ENCODE measurements at regions not wholly inside any gene's neighbourhood (a gene's known extent, or its start where the extent isn't known, plus 50 kb on each side); places are given as distances from the start of the nearest gene placed in this dataset.

- TF ChIP-seq ZBTB49 (CRISPR knock-in tag; IDR thresholded peaks at IDR 0.05; ENCODE audit: borderline replicate concordance) (no peak), HDAC2 (IDR thresholded peaks at IDR 0.05) (no peak), IRF1 (CRISPR knock-in tag; IDR thresholded peaks at IDR 0.05; ENCODE audit: borderline replicate concordance) (no peak), ZFX (CRISPR knock-in tag; IDR thresholded peaks at IDR 0.05) (no peak), ZNF395 (CRISPR knock-in tag; IDR thresholded peaks at IDR 0.05) (no peak), SETDB1 (IDR thresholded peaks at IDR 0.05; ENCODE audit: low read length) (no peak), SMAD3 (CRISPR knock-in tag; conservative IDR thresholded peaks at IDR 0.05) (no peak), SP1 (CRISPR knock-in tag; IDR thresholded peaks at IDR 0.05) (no peak), ZFP1 (CRISPR knock-in tag; IDR thresholded peaks at IDR 0.05) (no peak), NFXL1 (CRISPR knock-in tag; IDR thresholded peaks at IDR 0.05) (no peak), MYC (IDR thresholded peaks at IDR 0.05; ENCODE audit: low read depth, low read length) (peak; percentile 57; the same call in 1 of the 2 replicates), MYC (CRISPR knock-in tag; IDR thresholded peaks at IDR 0.05; ENCODE audit: borderline replicate concordance, low read depth) (no peak), ZKSCAN8 (CRISPR knock-in tag; IDR thresholded peaks at IDR 0.05) (no peak), TFAM (CRISPR knock-in tag; conservative IDR thresholded peaks at IDR 0.05) (no peak), MBD2 (IDR thresholded peaks at IDR 0.05; ENCODE audit: borderline replicate concordance, low read depth) (no peak), THRB (CRISPR knock-in tag; conservative IDR thresholded peaks at IDR 0.05) (no peak), HIVEP1 (CRISPR knock-in tag; IDR thresholded peaks at IDR 0.05) (no peak), SUPT5H (IDR thresholded peaks at IDR 0.05) (no peak), PTBP1 (IDR thresholded peaks at IDR 0.05; ENCODE audit: low read depth, low read length) (no peak), BCLAF1 (IDR thresholded peaks at IDR 0.05; ENCODE audit: borderline replicate concordance in 1 of 2, control insufficient read depth in 1 of 2, low read depth in 2 of 2, low read length in 1 of 2) (no peak), KAT7 (CRISPR knock-in tag; IDR thresholded peaks at IDR 0.05; ENCODE audit: borderline replicate concordance) (no peak)
These were observed 473.3 kb upstream of the MKI67 start (continued) for GRCh38 chr10:128599538-128599937.

Measured in K562 (cell line).